Fibroblast of villous mesenchyme (primary cell): ENCODE measurements at regions not wholly inside any gene's neighbourhood (a gene's known extent, or its start where the extent isn't known, plus 50 kb on each side); places are given as distances from the start of the nearest gene placed in this dataset.

Experiments used
- DNase-seq: peaks from one replicate; pipeline ENCODE4 v3.0.0-alpha.2; 2010; ENCODE audit warnings: low read depth
- H3K4me3 ChIP-seq: 2 replicates; pipeline ENCODE4 v1.5.1; 2011; ENCODE audit warnings: low read depth, mild to moderate bottlenecking, low read length
- TF ChIP-seq, protein P1 (sequence below): IDR thresholded peaks from 2 replicates; pipeline ENCODE4 v1.5.1; 2012; ENCODE audit warnings: low read depth, mild to moderate bottlenecking, low read length; ENCODE audit not compliant: insufficient read depth

DNA sequence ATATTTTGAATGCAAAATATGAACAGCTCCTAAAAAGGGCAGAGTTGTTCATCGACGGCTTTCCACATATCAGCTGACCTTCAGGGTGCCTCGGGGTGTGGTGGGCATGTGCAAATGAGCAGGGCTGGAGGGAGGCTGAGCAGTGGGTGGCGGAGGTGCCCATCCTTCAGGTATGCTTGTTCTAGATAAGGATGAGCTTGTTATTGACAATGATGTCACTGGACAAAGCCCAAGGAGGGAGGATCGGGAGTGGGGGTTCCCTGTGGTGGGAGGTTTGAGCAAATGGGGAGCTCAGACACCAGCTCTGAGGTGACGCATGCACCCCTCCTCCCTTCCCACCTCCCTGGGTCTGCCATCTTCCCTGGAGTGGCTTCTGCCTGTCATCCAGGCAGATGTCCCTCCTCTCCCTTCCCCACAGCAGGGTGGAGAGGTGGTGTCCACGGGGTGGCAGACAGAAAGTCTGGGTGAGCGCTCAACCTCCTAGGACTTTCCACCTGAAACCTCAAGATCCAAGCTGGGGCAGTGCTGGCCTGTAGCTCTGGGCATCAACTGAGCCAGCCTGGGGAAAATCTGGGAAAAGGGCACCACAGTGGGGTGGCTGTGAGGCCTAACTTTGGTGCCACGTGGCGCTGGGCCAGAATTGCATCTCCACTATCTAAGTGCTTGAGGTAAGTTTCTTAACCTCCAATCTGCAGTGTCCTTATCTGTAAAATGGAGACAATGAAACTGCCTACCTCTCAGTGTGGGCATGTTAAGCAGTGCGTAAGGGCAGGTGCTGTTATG, 106.3 kb upstream of the THY1 start:
- TF ChIP-seq, protein P1, sequence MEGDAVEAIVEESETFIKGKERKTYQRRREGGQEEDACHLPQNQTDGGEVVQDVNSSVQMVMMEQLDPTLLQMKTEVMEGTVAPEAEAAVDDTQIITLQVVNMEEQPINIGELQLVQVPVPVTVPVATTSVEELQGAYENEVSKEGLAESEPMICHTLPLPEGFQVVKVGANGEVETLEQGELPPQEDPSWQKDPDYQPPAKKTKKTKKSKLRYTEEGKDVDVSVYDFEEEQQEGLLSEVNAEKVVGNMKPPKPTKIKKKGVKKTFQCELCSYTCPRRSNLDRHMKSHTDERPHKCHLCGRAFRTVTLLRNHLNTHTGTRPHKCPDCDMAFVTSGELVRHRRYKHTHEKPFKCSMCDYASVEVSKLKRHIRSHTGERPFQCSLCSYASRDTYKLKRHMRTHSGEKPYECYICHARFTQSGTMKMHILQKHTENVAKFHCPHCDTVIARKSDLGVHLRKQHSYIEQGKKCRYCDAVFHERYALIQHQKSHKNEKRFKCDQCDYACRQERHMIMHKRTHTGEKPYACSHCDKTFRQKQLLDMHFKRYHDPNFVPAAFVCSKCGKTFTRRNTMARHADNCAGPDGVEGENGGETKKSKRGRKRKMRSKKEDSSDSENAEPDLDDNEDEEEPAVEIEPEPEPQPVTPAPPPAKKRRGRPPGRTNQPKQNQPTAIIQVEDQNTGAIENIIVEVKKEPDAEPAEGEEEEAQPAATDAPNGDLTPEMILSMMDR, result no peak
- H3K4me3 ChIP-seq, result no peak overlapping the region
- no peak for DNase-seq

DNA sequence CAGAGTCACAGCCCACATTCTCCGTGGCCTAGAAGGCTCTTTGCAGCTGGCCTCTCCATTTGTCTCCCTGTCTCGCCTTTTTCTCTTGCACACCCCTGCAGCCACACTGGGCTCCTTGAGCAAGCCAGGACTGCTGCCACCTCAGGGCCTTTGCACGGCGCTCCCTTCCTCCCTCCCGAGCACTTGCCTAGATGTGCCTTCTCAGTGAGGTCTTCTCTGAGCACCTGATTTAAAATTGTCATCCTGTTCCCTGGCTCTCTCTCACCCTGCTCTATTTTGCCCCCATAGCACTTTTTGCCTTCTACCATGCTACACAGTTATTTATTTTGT, 102.9 kb upstream of the THY1 start:
- no peak for DNase-seq
- TF ChIP-seq, protein P1, result no peak
- no peak overlapping the region for H3K4me3 ChIP-seq

DNA sequence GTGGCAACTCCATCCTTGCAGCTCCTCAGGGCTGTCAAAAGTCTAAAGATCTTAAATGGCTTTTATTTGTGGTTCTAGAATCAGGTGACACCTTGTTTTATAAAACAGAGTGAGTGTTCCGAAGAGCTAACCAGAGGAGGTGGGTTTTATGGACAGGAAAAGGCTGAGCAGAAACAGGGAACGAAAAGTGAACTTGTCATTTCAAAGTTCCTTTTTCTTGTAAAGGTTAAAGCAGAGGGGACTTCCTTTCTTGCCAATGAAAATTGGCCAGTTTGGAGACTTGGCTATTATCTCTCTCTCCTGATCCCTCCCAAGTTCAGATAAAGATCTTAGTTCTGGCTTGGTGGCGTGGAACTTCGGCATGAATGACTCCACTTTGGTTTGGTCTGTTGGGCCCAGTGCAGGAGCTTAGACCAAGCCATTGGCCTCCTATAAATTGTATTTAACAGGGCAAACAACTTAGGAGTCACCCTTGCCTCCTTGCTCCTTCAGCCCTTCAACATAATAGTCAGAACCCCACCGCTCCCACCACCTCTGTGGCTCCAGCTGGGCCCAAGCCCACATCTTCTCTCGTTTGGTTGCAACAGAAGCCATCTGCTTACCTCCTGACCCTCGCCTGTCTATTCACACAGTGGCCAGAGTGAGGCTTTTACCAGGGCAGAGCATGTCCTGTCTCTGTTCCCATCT, 102.4 kb upstream of the THY1 start:
- no peak overlapping the region for H3K4me3 ChIP-seq
- TF ChIP-seq, protein P1, result no peak
- DNase-seq, result no peak

DNA sequence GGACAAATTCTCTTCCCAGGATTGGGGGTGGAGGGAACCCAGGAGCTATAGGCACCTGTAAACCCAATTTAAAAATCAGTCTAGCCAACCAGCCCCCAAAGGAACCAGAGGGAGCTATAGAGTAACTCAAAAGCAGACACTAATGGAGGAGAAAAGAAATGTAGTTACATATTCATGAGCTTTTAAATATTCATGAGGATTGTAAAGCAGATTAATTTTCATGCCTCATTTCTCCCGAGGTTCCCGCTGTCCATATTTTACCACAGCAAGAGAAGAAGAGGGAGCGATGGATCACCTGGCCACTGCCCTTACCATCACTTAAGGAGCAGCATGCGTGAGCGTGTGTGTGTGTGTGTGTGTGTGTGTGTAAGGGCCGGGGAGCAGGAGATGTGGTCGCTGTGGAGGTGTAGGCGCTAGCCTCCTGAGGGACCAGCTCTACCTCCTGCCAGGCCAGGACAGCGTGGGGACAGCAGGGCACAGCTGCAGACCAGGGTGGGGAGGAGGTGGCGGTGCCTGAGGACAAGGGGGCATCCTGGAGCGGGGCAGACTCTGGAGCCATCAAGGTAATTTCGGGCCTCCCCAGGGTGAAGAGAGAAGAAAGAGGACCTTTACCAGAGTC, 100.7 kb upstream of the THY1 start:
- H3K4me3 ChIP-seq, result no peak overlapping the region
- DNase-seq, result no peak
- TF ChIP-seq, protein P1, result no peak

DNA sequence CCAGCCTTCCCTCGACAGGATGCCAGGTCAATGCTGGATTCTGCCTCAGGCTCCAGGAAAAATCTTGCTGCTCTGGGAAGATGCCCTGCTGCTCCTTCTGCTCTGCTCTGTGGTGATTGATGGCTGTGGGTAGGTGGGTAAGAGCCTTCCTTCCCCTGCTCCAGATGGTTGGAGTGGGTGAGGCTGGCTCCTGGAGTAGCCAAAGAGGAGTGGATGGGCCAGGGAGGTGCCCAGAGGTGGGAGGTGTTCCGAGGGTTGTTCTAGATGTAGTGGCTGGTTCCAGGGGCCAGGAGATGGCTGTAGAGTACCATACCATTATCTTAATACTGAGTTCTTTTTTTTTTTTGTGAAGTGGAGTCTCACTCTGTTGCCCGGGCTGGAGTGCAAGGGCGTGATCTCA, 99.6 kb upstream of the THY1 start:
- H3K4me3 ChIP-seq, result no peak overlapping the region
- no peak for DNase-seq
- TF ChIP-seq, protein P1, result no peak

DNA sequence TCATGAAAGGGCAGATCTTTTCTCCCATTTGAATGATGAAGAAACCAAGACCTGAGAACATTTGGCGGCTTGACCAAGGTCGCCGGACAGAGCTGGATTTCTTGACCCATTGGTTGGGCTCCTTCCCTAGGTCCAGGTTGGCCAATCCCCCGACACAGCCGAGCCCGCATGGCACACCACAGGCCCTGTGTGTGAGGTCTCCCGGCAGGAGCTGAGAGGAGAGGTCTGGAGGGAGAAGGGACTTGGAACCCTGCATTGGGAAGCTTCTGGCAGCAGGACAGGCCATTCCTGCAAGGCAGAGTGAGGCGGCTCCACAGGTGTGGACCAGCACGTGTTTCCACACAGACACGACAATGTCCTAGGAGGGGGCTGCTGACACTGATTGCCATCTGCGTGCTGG, 98.6 kb upstream of the THY1 start:
- no peak overlapping the region for H3K4me3 ChIP-seq
- DNase-seq, result no peak
- TF ChIP-seq, protein P1, result no peak
